H1 (cell line): ENCODE measurements at regions not wholly inside any gene's neighbourhood (a gene's known extent, or its start where the extent isn't known, plus 50 kb on each side); places are given as distances from the start of the nearest gene placed in this dataset.

Experiments
- CTCF ChIA-PET: fragments of 300-600 bp; sonication (Branson Sonifier 250); formaldehyde crosslinking; loops from one replicate; lab custom pipeline; 2021; ENCODE audit not compliant: partially characterized antibody; lab: Charles Lee
- POLR2A ChIA-PET: fragments of 300-600 bp; sonication (Branson Sonifier 250); formaldehyde crosslinking; loops from one replicate; lab custom pipeline; 2021; ENCODE audit warnings: inconsistent platforms; ENCODE audit not compliant: partially characterized antibody; lab: Charles Lee
- DNase-seq, 2 experiments: peaks; one replicate each; pipeline versions ENCODE4 v3.0.0 to v3.0.0-alpha.2; 2010 to 2022; ENCODE audit warnings: low spot score in 2 of 2, low read depth in 1 of 2, mixed read lengths in 1 of 2
- FAIRE-seq: peaks from 2 replicates; lab custom pipeline; 2011; peaks lifted over from hg19 to GRCh38; lab: Jason Lieb, UNC
- H2AFZ ChIP-seq: 2 replicates; pipeline ENCODE4 v1.8.1; 2012; ENCODE audit warnings: low read length, inconsistent platforms
- H2AK5ac ChIP-seq: 2 replicates; pipeline ENCODE4 v1.6.1; 2013; ENCODE audit warnings: low read depth, low read length
- H2BK120ac ChIP-seq: replicated peaks from 2 replicates; pipeline ENCODE3; 2013; ENCODE audit warnings: low read depth, low read length, inconsistent platforms
- H2BK12ac ChIP-seq: 2 replicates; pipeline ENCODE4 v1.6.1; 2013; ENCODE audit warnings: low read depth, low read length
- H2BK15ac ChIP-seq: 2 replicates; pipeline ENCODE4 v1.6.1; 2013; ENCODE audit warnings: low read length
- H2BK20ac ChIP-seq: 2 replicates; pipeline ENCODE4 v1.6.1; 2013; ENCODE audit warnings: low read length
- H2BK5ac ChIP-seq: 2 replicates; pipeline ENCODE4 v1.6.1; 2013; ENCODE audit warnings: low read depth, low read length
- H3K14ac ChIP-seq: 2 replicates; pipeline ENCODE4 v1.6.1; 2013; ENCODE audit warnings: inconsistent platforms; ENCODE audit not compliant: insufficient read length
- H3K18ac ChIP-seq: 2 replicates; pipeline ENCODE4 v1.6.1; 2013; ENCODE audit warnings: low read length; ENCODE audit errors: extremely low read depth
- H3K23ac ChIP-seq: 2 replicates; pipeline ENCODE4 v1.6.1; 2013; ENCODE audit warnings: inconsistent platforms; ENCODE audit not compliant: insufficient read length
- H3K23me2 ChIP-seq: 2 replicates; pipeline ENCODE4 v1.6.1; 2013; ENCODE audit warnings: low read depth, low read length
- H3K27ac ChIP-seq: 2 replicates; pipeline ENCODE4 v1.6.1; 2011; ENCODE audit warnings: low read depth, low read length, inconsistent platforms
- H3K27me3 ChIP-seq, 4 experiments: replicated peaks in 1 of 4; 1 replicate in 1 of 4; 2 replicates in 3 of 4; pipeline versions ENCODE4 v1.6.1 to v1.8.1; 2011 to 2013; ENCODE audit warnings: low read length in 3 of 4, mild to moderate bottlenecking in 3 of 4, inconsistent platforms in 2 of 4, mixed read lengths in 2 of 4, moderate library complexity in 1 of 4; ENCODE audit not compliant: control insufficient read depth in 3 of 4, insufficient read depth in 3 of 4; ENCODE audit errors: extremely low read depth in 1 of 4
- H3K36me3 ChIP-seq, 4 experiments: 2 replicates each; pipeline versions ENCODE4 v1.6.1 to v1.8.1; 2011 to 2013; ENCODE audit warnings: mild to moderate bottlenecking in 4 of 4, low read length in 3 of 4, moderate library complexity in 2 of 4, control low read depth in 1 of 4, inconsistent platforms in 1 of 4; ENCODE audit not compliant: insufficient read depth in 4 of 4, control insufficient read depth in 2 of 4
- H3K4ac ChIP-seq: replicated peaks from 2 replicates; pipeline ENCODE3; 2013; ENCODE audit warnings: low read length, low read depth, mixed read lengths, inconsistent platforms; ENCODE audit not compliant: insufficient read length
- H3K4me1 ChIP-seq, 4 experiments: replicated peaks in 1 of 4; 1 replicate in 1 of 4; 2 replicates in 3 of 4; pipeline versions ENCODE4 v1.6.1 to v1.8.1; 2011 to 2013; ENCODE audit warnings: low read length in 3 of 4, inconsistent platforms in 2 of 4, mixed read lengths in 1 of 4; ENCODE audit not compliant: insufficient read depth in 4 of 4, control insufficient read depth in 3 of 4
- H3K4me2 ChIP-seq, 2 experiments: 2 replicates each; pipeline versions ENCODE4 v1.6.1 to v1.8.1; 2011 to 2013; ENCODE audit warnings: low read depth in 2 of 2, low read length in 2 of 2, control low read depth in 1 of 2, inconsistent platforms in 1 of 2, mild to moderate bottlenecking in 1 of 2; ENCODE audit not compliant: insufficient read depth in 1 of 2
- H3K4me3 ChIP-seq, 4 experiments: fragments of 200-600, 300-600 bp in 1 of 4; sonication (generic), shearing (Covaris generic), sonication (Bioruptor Twin) in 1 of 4; 2 replicates each; pipeline versions ENCODE4 v1.5.1 to v1.8.1; 2011 to 2016; ENCODE audit warnings: low read length in 4 of 4, low read depth in 3 of 4, control low read depth in 2 of 4, inconsistent platforms in 2 of 4, mild to moderate bottlenecking in 2 of 4, mixed read lengths in 1 of 4, moderate library complexity in 1 of 4; ENCODE audit not compliant: insufficient read depth in 2 of 4; ENCODE audit errors: extremely low read depth in 1 of 4
- H3K56ac ChIP-seq: replicated peaks from 2 replicates; pipeline ENCODE3; 2013; ENCODE audit warnings: low read depth, mild to moderate bottlenecking, mixed read lengths, low read length, inconsistent platforms; ENCODE audit not compliant: insufficient read length
- H3K79me1 ChIP-seq: 2 replicates; pipeline ENCODE4 v1.6.1; 2013; ENCODE audit warnings: low read depth, low read length, control low read depth
- H3K79me2 ChIP-seq, 2 experiments: 2 replicates each; pipeline versions ENCODE4 v1.6.1 to v1.8.1; 2012 to 2013; ENCODE audit warnings: low read length in 2 of 2, mild to moderate bottlenecking in 2 of 2, inconsistent platforms in 1 of 2; ENCODE audit not compliant: insufficient read depth in 2 of 2, control insufficient read depth in 1 of 2
- H3K9ac ChIP-seq, 4 experiments: replicated peaks in 1 of 4; 1 replicate in 1 of 4; 2 replicates in 3 of 4; pipeline versions ENCODE4 v1.6.1 to v1.8.1; 2011 to 2013; ENCODE audit warnings: low read depth in 3 of 4, low read length in 3 of 4, control low read depth in 2 of 4, mild to moderate bottlenecking in 2 of 4, moderate library complexity in 2 of 4, inconsistent platforms in 1 of 4; ENCODE audit errors: extremely low read depth in 1 of 4
- H3K9me3 ChIP-seq, 2 experiments: 2 replicates each; pipeline versions ENCODE4 v1.6.1 to v1.8.1; 2012 to 2013; ENCODE audit warnings: mild to moderate bottlenecking in 2 of 2, moderate library complexity in 2 of 2, control low read depth in 1 of 2, inconsistent platforms in 1 of 2, low read depth in 1 of 2, low read length in 1 of 2, mixed read lengths in 1 of 2; ENCODE audit not compliant: insufficient read depth in 2 of 2
- H4K20me1 ChIP-seq, 2 experiments: replicated peaks in 1 of 2; 2 replicates each; pipeline versions ENCODE3 to v1.8.1; 2011 to 2013; ENCODE audit warnings: inconsistent platforms in 2 of 2, low read length in 2 of 2, mild to moderate bottlenecking in 1 of 2; ENCODE audit not compliant: insufficient read depth in 2 of 2, control insufficient read depth in 1 of 2
- H4K5ac ChIP-seq: 2 replicates; pipeline ENCODE4 v1.6.1; 2013; ENCODE audit warnings: low read length, low read depth, mixed read lengths, inconsistent platforms; ENCODE audit not compliant: insufficient read length
- H4K8ac ChIP-seq: 2 replicates; pipeline ENCODE4 v1.8.0; 2013; ENCODE audit warnings: mild to moderate bottlenecking, moderate library complexity, low read length, inconsistent platforms; ENCODE audit not compliant: insufficient read depth; ENCODE audit errors: extremely low read depth
- H4K91ac ChIP-seq: replicated peaks from 2 replicates; pipeline ENCODE3; 2013; ENCODE audit warnings: low read length, mixed read lengths, inconsistent platforms; ENCODE audit not compliant: insufficient read length
- CEBPB ChIP-seq: IDR thresholded peaks from 2 replicates; pipeline ENCODE4 v1.6.1; 2012; ENCODE audit warnings: low read depth, low read length
- HDAC2 ChIP-seq, 2 experiments: fragments of 300-600 bp in 1 of 2; sonication (generic) in 1 of 2; IDR thresholded peaks; 2 replicates each; pipeline ENCODE4 v1.6.1; 2011 to 2012; ENCODE audit warnings: low read depth in 2 of 2, low read length in 2 of 2, mild to moderate bottlenecking in 2 of 2, moderate library complexity in 2 of 2, borderline replicate concordance in 1 of 2, inconsistent platforms in 1 of 2
- JUN ChIP-seq: IDR thresholded peaks from 2 replicates; pipeline ENCODE4 v1.6.1; 2011; ENCODE audit warnings: low read depth, mild to moderate bottlenecking, improper control_type of control experiment, low read length
- POLR2A ChIP-seq, 2 experiments: IDR thresholded peaks; 1 replicate in 1 of 2; 2 replicates in 1 of 2; pipeline ENCODE4 v1.6.1; 2011; ENCODE audit warnings: low read depth in 2 of 2, low read length in 2 of 2, mild to moderate bottlenecking in 2 of 2; ENCODE audit errors: control extremely low read depth in 1 of 2
- SIN3A ChIP-seq, 2 experiments: IDR thresholded peaks in 1 of 2; conservative IDR thresholded peaks in 1 of 2; 2 replicates each; pipeline ENCODE4 v1.6.1; 2011 to 2012; ENCODE audit warnings: low read length in 2 of 2, improper control_type of control experiment in 1 of 2, low read depth in 1 of 2, mild to moderate bottlenecking in 1 of 2
- SRF ChIP-seq: IDR thresholded peaks from 2 replicates; pipeline ENCODE4 v1.6.1; 2011; ENCODE audit warnings: mild to moderate bottlenecking, low read depth, low read length, moderate library complexity
- WGBS, 2 experiments: shearing (Covaris generic) in 1 of 2; methylation state at CpG; one replicate each; pipeline versions ENCODE4 v1.1.6 to v1.1.7; 2013 to 2015; ENCODE audit warnings: low lambda C conversion rate in 2 of 2, mixed read lengths in 2 of 2, inconsistent platforms in 1 of 2, low coverage in 1 of 2, missing lambda C conversion rate in 1 of 2; ENCODE audit not compliant: insufficient replicate concordance in 2 of 2, insufficient coverage in 1 of 2, insufficient read length in 1 of 2; ENCODE audit errors: extremely low coverage in 1 of 2, missing lambda C conversion rate in 1 of 2; 5-methylcytosine and 5-hydroxymethylcytosine counted together
- TF ChIP-seq, protein P1 (sequence below): IDR thresholded peaks from 2 replicates; pipeline ENCODE4 v1.6.1; 2012; ENCODE audit warnings: low read length, inconsistent platforms
- TF ChIP-seq, protein P2 (sequence below): IDR thresholded peaks from 2 replicates; pipeline ENCODE4 v1.6.1; 2012; ENCODE audit warnings: inconsistent platforms

DNA sequence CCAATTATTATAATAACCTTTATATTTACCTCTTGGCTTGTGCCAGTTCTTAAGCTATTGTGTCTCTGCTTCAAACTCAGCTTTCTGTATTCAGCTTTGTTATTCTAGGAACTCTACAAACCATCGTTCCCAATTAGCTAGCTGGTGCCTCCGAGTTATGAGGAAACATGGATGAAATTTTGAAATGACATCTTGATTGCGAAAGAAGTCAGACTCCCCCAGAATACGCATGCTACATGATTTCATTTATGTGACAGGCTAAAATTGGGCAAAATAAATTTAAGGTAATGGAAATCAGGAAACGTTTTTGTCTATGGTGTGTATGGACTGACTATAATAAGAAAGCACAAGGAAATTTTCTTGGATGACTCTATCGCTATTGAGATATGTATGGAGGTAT is 256.8 kb upstream of the NCAM2 start:
- Histone ChIP-seq H2BK20ac (no peak overlapping the region), H3K14ac (no peak overlapping the region), H3K9me3 (no peaks in the 10 kb centered on the region), H4K5ac (no peak overlapping the region), H3K36me3 (no peaks in the 10 kb centered on the region), H4K8ac (no peak overlapping the region), H3K27ac (no peak overlapping the region), H3K23me2 (no peaks in the 10 kb centered on the region), H2BK5ac (no peak overlapping the region), H3K9ac (no peak overlapping the region), H4K20me1 (no peaks in the 10 kb centered on the region), H2AFZ (no peak overlapping the region), H2BK12ac (no peak overlapping the region), H4K91ac (no peak overlapping the region), H3K4ac (no peak overlapping the region), H3K4me2 (no peak overlapping the region), H3K4me3 (no peak overlapping the region), H3K18ac (no peak overlapping the region), H3K4me1 (no peaks in the 10 kb centered on the region), H3K79me2 (no peaks in the 10 kb centered on the region), H2BK120ac (no peak overlapping the region), H3K79me1 (no peaks in the 10 kb centered on the region), H2BK15ac (no peak overlapping the region), H3K27me3 (peaks cover 0 to 1% (median 0%) of the 10 kb centered on the region in 4 experiments; a peak in 1 of 7 replicates), H3K23ac (no peak overlapping the region), H2AK5ac (no peak overlapping the region), H3K56ac (no peak overlapping the region)
- 94% methylated on average over 6 of the region's 6 CpGs; no CpG with 5 or more reads in 1 of the 2 experiments for WGBS, 2 experiments
- TF ChIP-seq CEBPB (peak; percentile 11; the same call in 1 of the 2 replicates), SRF (no peak), POLR2A (IDR thresholded peaks at IDR 0.05; ENCODE audit: control extremely low read depth in 1 of 2, low read depth in 2 of 2, low read length in 2 of 2) (no peak), SIN3A (conservative IDR thresholded peaks at IDR 0.05 in 1 of 2, IDR thresholded peaks at IDR 0.05 in 1 of 2; ENCODE audit: low read depth in 1 of 2, low read length in 2 of 2) (no peak), JUN (no peak), HDAC2 (IDR thresholded peaks at IDR 0.05; ENCODE audit: borderline replicate concordance in 1 of 2, low read depth in 2 of 2, low read length in 2 of 2) (no peak)
- TF ChIP-seq, protein P1, sequence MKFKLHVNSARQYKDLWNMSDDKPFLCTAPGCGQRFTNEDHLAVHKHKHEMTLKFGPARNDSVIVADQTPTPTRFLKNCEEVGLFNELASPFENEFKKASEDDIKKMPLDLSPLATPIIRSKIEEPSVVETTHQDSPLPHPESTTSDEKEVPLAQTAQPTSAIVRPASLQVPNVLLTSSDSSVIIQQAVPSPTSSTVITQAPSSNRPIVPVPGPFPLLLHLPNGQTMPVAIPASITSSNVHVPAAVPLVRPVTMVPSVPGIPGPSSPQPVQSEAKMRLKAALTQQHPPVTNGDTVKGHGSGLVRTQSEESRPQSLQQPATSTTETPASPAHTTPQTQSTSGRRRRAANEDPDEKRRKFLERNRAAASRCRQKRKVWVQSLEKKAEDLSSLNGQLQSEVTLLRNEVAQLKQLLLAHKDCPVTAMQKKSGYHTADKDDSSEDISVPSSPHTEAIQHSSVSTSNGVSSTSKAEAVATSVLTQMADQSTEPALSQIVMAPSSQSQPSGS, result no peak
- TF ChIP-seq, protein P2, sequence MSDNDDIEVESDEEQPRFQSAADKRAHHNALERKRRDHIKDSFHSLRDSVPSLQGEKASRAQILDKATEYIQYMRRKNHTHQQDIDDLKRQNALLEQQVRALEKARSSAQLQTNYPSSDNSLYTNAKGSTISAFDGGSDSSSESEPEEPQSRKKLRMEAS, result no peak
- FAIRE-seq, result no peak
- CTCF ChIA-PET, result interaction anchor here (0.7 to 1.8 kb wide), 2 partner anchors 10 to 517 kb away, joined by 3 to 6 read pairs; no protein-coding TSS in a partner anchor
- no peak for DNase-seq
- POLR2A ChIA-PET, result no interaction called here
